Activated T-helper 1 cell treated with Interleukin-2 at 50 U/mL for 16 hours (primary cell): ENCODE measurements at regions not wholly inside any gene's neighbourhood (a gene's known extent, or its start where the extent isn't known, plus 50 kb on each side); places are given as distances from the start of the nearest gene placed in this dataset.

Experiments
- DNase-seq: peaks from one replicate; pipeline ENCODE4 v3.0.0-alpha.2; 2020; ENCODE audit warnings: low read depth

DNA sequence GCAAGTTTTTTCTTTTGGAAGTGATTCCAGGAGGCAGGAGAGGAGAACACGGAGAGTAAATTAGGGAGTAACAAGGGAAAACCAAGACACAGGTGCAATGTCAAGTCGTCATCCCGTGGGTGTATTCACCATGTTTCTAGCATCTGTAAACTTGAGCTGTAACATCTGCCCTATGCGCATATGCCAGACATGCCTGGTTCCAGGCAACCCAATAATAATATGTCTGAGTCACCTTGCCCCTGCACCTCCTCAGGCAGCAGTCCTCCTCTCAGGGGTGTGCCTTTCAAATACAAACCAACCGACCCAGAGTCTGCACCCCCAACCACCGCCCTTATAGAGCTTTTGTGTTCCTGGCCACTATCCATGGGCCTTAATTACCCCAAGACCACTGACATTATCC lies 107.0 kb upstream of the PDE1C start:
- no peak for DNase-seq

DNA sequence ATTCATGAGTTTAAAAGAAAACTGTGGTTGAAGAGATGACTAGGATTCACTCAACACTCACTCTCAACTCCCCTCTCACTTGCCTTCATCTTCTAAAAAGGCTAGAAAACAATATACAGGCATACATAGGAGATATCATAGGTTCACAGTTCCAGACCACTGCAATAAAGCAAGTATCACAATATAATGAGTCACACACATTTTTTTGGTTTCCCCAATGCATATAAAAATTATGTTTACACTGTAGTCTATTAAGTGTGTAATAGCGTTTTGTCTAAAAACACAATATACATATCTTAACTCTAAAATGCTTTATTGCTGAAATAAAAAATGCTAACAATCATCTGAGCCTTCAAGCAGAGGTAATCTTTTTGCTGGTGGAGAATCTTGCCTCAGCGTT lies 104.9 kb upstream of the PDE1C start:
- DNase-seq, result no peak

DNA sequence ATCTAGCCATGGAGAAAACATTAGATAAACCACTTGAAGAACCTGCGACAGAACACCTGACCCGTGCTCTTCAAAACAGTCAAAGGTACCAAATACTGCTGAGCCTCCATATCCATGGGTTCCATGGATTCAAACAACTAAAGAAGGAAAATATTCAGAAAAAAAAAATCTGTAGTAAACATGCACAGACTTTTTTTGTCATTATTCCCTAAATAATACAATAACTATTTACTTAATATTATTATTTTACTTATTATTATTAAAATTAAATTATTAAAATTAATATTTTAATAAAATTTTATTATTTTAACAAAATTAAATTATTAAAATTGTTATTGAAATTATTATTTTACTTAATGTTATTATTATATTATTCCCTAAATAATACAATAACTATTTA lies 101.0 kb upstream of the PDE1C start:
- no peak for DNase-seq

DNA sequence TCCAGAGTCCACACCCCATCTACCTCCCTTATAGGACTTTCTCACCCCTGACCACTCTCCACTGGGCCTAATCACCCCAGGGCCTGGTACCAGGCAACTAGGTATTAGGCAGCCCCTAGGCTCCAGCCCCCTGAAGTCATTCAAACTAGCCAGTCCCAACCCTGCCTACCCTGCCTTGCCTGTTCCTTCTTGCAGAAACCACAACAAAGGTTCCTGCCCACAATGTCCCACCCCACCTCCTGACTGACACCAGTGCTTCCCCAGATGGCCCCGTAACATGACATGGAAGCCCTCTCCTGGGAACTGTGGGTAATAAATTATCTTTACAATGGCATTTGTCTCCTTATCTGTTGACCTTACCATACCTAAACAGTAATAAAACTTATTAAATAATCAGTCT lies 100.6 kb upstream of the PDE1C start:
- no peak for DNase-seq

DNA sequence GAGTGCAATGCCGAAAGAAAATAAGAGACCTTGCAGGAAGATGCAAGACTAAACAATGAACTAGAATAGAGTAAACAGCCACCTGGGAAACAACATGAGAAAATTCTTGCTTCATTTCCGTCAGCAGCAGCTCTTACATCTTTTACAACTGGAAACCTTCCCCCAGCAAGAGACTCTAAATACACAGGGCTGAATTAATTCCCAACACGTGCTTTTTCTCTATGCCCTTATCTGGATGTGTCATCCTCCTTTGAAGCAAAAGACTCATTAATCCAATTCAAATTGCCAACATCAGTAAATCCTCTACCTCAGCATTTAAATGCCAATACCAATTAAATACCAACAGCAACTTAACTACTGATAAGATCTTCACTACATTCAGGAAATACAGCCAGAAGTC lies 99.0 kb upstream of the PDE1C start:
- DNase-seq, result no peak

DNA sequence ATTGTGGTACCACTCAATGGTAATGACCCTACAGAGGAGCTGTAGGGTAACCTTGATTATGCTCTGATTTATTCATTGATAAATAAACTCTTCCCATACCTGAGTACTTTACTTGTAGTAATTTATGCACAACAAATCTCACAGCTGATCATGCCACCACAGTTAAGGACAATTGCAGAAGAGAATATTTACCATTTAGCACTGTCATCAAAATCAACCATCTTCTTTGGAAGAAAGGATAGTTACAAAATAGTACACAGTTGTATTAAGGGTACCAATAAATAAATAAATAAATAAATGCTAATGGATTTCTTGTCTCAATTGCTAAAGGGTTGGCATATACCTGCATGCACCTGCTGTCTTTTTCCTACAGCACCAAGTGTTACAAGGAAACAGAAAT lies 97.6 kb upstream of the PDE1C start:
- DNase-seq, result no peak

DNA sequence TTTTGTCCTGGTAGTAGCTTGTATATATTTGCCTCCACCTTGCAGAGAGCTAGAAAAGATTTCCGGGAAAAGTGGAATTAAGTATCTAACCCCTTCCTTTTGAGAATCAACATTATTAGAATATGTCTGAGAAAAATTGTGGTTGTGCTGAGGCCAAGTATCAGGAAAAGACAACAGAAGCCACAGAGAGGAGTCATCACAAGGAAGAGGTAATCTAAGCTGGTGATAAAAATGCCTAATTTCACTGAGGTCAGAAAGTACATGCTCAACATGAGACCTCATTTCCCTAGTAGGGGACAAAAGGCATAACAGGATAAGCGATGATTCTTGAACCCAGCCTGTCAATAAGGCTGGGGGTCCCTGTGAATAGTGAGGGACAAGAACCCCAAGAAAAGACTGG lies 97.0 kb upstream of the PDE1C start:
- no peak for DNase-seq

DNA sequence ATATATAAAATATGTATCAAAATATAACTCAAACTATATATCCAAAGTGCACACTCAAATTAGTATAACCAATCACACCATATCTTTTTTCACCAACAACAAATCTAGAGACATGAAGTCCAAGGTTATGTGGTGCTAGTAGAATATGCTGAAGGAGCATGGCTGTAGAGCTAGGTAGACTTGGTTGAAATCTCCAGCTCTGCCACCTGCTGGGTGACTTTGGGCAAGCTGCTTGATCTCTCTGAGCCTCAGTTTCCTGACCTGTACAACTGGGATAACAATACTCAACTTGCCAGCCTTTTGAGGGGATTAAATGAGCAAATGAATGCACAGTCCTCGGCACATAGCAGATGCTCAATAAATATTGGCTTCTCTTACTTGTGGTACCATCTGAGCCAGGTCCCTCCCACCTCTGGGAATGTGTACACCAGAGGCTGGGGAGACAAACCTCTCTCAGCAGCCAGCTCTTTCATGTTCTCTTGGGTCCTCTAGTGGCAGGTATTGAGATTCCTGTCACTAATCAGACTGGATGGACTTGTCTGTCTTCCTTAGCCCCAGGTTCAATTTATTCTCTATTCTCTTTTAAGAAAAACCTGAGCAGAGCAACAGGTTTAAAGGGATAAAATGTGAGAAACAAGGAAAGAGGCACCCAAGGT lies 94.3 kb upstream of the PDE1C start:
- no peak for DNase-seq

DNA sequence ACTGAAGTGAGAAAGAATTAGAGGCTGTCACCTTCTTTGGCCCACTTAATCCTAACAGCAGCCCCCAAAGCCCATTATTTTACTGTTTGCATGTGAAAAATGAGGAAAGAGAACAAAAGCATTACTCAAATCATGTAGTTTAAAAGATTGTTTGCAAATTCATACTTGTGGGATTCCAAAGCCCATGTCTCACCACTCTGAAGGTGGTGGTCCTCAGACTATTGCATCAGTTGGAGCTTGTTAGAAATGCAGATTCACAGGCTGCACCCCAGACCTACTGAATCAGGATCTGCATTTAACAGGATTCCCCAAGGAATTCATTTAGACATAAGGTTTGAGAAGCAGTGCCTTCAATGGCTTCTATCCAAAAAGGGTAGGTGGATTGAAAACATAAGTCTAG lies 93.7 kb upstream of the PDE1C start:
- no peak for DNase-seq

DNA sequence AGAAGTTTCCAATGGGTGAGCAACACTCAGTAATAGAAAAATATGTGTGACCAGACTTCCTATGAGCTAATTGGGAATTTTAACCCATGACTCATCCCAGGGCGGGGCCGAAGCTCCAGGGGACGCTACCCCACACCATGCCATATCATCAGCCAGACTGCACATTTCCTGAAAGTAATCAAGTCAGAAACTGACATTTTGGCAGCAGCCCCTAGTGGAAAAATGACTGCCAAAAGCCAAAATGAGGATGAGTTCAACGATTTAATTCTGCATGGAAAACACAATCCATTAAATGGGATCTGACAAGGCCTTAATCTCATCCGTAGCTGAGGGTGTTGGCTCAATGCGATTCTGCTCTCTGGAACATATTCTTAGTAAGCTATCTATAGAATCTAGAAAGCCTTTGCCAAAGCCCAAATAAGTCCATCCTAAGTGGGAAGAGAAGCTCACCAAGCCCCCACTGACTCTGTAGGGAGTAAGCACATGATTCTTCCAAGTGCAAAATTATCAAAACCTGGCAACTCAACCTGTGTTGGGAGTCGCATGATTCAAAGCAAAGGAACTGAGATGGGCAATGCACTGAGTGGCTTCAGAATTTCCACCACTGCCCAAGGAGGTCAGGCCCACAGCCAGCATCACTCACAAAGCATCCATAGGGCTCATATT lies 93.1 kb upstream of the PDE1C start:
- DNase-seq, result no peak

DNA sequence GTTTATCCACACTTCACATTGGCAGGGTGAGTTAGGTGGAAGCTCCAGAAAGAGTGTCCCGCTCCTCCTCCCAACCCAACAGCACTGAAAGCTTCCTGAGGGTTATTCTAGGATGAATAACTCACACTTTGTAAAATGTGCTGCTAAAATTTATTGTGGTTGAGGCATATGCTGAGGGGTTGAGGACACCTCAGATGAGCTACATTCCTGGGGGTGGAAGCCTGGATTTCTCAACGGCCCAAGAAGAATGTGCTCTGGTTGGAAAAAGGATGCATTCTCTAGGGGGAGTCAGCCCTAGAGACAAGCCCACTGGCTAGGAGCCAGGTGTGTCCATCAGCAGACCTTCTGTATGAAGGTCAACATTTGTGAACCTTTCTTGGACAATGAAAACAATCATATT lies 91.5 kb upstream of the PDE1C start:
- no peak for DNase-seq

DNA sequence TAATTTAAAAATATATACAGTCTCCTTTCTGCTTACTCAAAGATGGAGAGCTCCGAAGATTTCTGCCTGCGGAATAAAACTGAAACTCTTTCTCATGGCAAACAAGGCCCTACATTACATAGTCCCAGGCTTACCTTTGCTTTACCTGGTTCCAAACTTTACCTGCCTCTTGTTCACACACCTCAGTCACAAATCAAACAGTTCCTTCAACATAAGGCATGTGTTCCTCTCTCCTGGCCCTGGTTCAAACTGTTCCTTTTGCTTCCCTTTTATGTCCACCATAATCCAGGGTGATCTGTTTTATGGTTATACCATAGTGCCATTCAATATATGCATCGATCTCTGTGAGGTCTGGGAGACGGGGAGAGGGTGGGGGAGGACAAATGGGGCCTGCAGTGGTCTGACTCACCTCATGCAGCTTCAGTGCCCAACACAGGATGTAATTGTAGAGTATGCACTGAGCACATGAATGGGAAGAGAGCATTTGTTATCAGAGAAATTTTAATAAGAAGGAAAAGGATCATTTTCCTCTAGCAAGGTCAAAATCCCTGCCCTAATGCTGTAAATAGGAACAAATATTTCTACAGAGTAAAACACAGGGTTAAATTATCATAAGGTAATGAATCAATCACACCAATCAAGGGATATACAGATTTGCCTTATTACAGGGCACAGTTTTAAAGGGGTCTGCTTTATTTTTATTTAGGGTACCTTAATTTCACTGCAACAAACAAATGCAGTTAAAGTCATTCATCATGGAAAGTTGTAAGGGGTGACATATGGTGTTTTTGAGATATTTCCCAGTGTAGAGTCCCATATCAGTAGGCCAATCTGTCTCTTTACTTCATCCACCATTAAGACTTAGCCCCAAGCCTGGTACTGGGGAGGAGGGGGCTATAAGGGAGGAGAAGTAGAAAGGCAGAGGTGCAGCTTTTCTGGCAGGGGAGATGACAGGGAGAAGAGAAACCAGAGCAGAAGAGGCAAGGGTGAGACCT lies 88.8 kb upstream of the PDE1C start:
- DNase-seq, result no peak

DNA sequence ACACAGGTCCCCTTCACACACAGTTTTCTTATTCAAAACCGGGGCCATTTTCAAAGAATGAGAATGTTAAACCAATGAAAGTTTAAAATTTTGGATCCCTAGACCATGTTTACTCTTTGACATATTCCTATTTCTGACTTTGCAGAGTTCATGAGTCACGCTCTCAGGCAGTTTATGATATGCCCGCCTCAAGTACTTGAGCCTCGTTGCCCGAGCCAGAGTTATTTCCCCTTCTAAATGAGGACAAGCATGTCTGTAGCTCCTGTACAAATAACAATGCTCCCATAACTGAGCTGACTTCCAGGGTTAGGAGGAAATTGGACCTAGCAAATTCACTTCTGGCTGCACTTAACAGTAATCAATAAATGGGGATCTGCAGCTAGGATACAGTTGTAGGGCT lies 87.9 kb upstream of the PDE1C start:
- DNase-seq, result no peak

DNA sequence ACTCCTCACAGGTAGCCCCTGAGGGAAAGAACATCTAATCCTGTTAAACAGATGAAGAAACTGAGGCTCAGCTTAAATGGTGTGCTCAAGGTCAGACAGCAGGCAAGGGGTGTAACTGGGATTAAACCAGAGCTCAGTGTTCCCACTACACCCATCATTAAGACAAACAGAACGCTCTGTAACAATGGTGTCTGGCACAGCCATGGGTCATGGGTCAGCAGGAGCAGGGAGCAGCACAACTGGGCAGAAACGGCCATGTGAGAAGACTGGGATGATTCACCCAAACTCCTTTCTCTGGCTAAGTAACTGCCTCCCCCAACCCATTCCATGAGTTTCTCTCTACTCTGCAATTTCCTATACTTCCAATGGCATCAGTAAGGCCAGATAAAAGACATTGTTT lies 85.5 kb upstream of the PDE1C start:
- DNase-seq, result no peak

DNA sequence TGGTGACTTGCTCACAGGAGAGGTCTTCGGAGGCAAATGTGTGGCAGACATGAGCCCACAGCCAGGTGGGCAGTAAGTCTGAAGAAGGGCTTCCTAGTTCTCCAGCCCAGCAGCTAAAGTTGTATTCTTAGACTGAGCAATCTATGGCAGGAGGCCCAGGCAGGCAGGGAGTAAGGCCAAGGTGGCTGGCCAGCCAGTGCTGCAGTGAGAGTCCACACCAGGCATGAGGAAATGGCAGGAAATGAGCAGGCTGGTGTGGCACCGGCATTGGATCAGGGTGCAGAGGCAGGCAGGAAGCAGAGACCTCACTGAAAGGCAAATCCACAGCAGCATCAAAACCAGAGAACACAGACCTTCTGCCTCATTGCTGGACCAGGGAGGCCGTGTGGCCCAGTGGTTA lies 84.6 kb upstream of the PDE1C start:
- no peak for DNase-seq

DNA sequence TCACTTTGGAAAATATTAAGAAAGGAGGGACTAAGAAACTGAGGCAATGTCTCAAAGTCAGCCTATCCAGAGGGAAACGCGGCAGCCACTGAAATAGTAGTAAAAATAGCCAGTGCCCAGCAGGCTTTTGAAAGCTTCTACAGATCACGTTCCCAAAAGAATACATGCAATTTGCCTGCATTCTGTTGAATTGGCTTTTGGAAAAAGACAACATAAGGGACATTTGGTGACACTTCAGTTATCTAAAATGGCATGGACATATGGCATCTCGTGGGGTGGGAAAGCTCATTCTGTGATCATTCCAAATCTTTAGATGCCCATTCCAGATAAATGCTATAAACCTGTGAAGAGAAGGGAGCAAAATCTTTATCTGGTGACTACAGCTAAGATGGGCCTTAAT lies 82.8 kb upstream of the PDE1C start:
- DNase-seq, result no peak

DNA sequence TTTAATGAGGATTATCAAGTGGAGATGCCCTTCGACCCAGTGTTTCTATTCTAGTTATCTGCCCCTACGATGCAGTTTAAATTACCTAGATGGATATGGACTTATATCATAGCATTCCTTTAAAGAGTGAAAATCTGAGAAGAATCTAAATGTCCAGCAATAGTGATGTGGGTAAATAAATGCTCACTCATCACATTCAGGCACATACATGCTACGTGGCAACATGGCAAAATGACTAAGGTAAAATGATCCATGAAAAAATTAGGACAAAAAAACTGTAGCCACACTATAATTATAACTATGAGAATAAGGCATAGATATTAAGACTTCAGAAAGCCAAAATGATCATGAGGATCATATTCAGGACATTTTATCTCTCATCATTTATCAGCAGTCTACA lies 82.4 kb upstream of the PDE1C start:
- DNase-seq, result no peak

DNA sequence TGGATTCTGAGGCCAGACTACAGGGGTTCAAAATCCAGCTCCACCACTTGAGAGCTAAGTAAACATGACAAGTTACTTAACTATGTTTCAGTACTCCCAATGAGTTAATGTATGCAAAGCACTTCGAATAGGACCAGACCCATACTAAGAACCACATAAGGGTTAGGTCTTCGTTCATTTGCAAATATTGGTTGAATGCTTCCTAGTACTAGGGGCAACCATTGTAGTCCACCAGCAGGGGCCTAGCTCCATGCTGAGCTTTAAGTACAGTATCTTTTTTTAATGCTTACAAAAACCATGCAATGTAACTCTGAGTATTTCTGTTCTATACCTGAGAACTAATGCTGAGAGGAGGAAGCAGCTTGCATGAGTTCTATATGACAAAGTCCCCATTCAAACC lies 80.4 kb upstream of the PDE1C start:
- DNase-seq, result no peak

DNA sequence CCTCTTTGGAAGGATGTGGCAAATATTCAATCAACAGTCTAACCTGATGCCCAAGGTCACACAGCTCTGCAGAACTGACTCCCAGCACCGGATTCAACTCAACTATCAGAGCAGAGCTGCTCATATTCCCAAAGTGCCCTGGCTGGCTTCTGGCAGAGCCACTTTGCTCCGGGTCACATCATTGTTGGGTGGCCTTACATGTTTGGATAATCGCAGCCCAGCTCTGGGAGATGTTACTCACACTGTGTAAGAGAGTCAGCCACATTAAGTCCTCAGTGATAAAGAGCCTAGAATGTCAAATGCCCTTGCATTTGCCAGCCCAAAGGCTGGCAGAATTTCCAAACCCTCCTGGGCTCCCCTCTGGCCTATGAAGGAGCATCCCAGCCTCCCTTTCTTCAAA lies 79.8 kb upstream of the PDE1C start:
- DNase-seq, result no peak

DNA sequence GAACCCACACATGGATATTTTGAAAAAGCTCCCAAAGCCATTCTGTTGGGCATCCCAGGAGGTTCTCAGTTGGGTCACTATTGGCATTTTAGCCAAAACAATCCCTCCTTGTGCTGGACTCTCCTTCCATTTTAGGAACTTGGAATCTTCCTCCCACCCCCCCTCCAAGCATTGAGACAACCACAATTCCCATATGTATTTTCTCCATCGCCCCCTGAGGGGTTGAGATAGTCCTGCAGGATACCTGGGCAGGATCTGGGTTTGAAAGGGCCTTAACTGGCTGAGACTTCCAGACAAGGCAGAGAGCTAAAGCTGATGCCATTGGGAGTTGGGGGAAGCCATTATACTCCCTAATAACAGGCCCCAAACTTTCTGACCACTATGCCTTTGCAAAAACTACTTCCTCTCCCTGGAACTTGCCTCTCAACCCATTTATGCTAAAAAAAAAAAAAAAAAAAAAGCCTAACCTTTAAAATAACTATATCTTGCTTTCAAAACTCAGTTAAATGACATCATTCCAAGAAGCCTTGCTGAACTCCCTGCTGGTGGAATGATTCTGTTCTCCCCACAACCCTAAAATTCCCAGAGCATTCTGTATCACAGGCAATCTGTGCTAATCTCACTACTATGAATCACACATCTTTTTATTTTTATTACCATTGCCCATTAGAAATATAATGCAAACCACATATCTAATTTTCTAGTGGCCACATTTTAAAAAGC lies 77.5 kb upstream of the PDE1C start:
- DNase-seq, result no peak

DNA sequence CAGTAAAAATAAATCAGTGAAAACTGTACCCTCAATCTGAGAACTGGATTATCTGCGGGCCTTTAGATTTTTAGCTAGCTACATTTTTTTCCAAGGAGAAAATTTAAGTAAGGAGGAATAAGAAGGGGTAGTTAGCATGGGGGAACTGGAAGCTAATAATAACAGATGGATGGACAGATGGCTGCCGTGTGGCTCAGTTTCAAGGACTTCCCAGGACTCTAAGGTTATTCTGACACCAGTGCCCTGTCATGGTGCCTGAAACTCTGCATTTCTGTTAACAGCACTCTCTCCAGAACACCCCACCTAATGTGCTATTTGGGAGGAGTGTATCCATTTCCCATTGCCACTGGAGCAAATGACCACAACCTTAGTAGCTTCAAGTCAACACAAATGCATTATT lies 75.7 kb upstream of the PDE1C start:
- no peak for DNase-seq

DNA sequence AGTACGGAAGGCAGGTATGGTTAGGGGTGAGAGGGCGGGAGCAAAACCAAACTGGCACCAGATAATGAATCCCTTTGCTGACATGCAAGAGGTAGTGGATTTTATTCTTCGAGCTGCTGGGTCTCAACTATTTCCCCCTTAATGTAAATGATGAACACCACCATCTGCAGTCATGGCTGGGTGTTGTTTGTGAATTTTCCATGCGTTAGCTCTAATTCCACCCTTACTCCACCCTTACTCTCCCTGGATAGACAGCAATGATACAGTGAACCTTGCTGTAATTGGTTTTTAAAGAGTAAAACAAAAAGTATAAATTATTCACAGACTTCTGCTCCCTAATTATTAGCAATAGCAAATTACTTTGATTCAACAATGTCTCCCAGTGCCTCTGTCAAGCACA lies 74.5 kb upstream of the PDE1C start:
- DNase-seq, result no peak

DNA sequence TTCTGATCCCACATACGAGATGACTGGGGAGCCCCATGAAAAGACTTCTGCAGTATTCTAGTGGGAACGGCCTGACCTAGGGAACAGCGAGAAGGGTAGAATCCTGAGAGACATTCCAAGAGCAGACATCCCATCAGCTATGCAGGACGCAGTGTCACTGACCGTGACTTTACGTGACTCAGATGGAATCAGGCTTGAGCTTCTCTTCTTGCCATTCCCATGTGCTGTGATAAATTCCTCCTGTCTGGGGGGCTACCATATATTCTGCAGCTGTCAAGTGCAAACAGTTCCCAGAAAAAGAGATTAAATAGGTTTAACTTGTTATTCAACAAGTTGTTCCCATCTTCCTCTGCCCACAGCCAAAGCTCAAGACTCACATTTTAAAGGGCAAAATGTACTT lies 73.1 kb upstream of the PDE1C start:
- no peak for DNase-seq
